Activated T-cell treated with anti-CD3 and anti-CD28 coated beads, Interleukin-2, amount 50 U/mL, for 24 hours (primary cell): ENCODE measurements at regions not wholly inside any gene's neighbourhood (a gene's known extent, or its start where the extent isn't known, plus 50 kb on each side); places are given as distances from the start of the nearest gene placed in this dataset.

ENCODE experiments used
- DNase-seq: peaks from one replicate; pipeline ENCODE4 v3.0.0-alpha.2; 2020
- H3K27ac Mint-ChIP-seq: 2 replicates; pipeline ENCODE4 v1.8.0; 2020; ENCODE audit warnings: mild to moderate bottlenecking, mixed read lengths
- H3K27me3 Mint-ChIP-seq: 2 replicates; pipeline ENCODE4 v1.8.0; 2020; ENCODE audit warnings: mixed read lengths
- H3K36me3 Mint-ChIP-seq: 2 replicates; pipeline ENCODE4 v1.8.0; 2020; ENCODE audit warnings: low read depth, mixed read lengths
- H3K4me1 Mint-ChIP-seq: 2 replicates; pipeline ENCODE4 v1.8.0; 2020; ENCODE audit warnings: low read depth, mixed read lengths
- H3K4me3 Mint-ChIP-seq: 2 replicates; pipeline ENCODE4 v1.8.0; 2020; ENCODE audit warnings: mild to moderate bottlenecking, moderate library complexity, mixed read lengths
- H3K9me3 Mint-ChIP-seq: 2 replicates; pipeline ENCODE4 v1.8.0; 2020; ENCODE audit warnings: mixed read lengths

GRCh38 chrX:148422526-148422925 is 77.9 kb upstream of the AFF2 start:
- no peak overlapping the region for H3K27ac Mint-ChIP-seq
- H3K36me3 Mint-ChIP-seq: no peaks in the 10 kb centered on the region
- H3K4me3 Mint-ChIP-seq: no peak overlapping the region
- peaks cover 18% of the 10 kb centered on the region for H3K4me1 Mint-ChIP-seq
- peaks cover 2% of the 10 kb centered on the region for H3K9me3 Mint-ChIP-seq
- DNase-seq: no peak
- H3K27me3 Mint-ChIP-seq: peaks cover 29% of the 10 kb centered on the region

GRCh38 chrX:148424570-148424969 is 75.8 kb upstream of the AFF2 start:
- no peak for DNase-seq
- no peaks in the 10 kb centered on the region for H3K36me3 Mint-ChIP-seq
- no peak overlapping the region for H3K4me3 Mint-ChIP-seq
- peaks cover 24% of the 10 kb centered on the region for H3K4me1 Mint-ChIP-seq
- H3K27me3 Mint-ChIP-seq: peaks cover 15% of the 10 kb centered on the region
- H3K27ac Mint-ChIP-seq: peak overlapping the region; percentile 75
- peaks cover 2% of the 10 kb centered on the region for H3K9me3 Mint-ChIP-seq

- Mint-ChIP-seq H3K4me3 (no peak overlapping the region), H3K27ac (no peak overlapping the region), H3K9me3 (no peaks in the 10 kb centered on the region), H3K4me1 (peaks cover 25% of the 10 kb centered on the region), H3K27me3 (peaks cover 12% of the 10 kb centered on the region), H3K36me3 (no peaks in the 10 kb centered on the region)
- DNase-seq: no peak
These were observed 74.0 kb upstream of the AFF2 start for GRCh38 chrX:148426467-148426866.

- H3K27me3 Mint-ChIP-seq: peaks cover 5% of the 10 kb centered on the region
- H3K4me1 Mint-ChIP-seq: peaks cover 3% of the 10 kb centered on the region
- H3K4me3 Mint-ChIP-seq: no peak overlapping the region
- H3K36me3 Mint-ChIP-seq: no peaks in the 10 kb centered on the region
- no peak for DNase-seq
- H3K9me3 Mint-ChIP-seq: no peaks in the 10 kb centered on the region
- H3K27ac Mint-ChIP-seq: no peak overlapping the region
These were observed 59.0 kb upstream of the AFF2 start for GRCh38 chrX:148441387-148441786.

GRCh38 chrX:148443216-148443615 is 57.2 kb upstream of the AFF2 start:
- DNase-seq: no peak
- Mint-ChIP-seq H3K4me3 (no peak overlapping the region), H3K9me3 (no peaks in the 10 kb centered on the region)

GRCh38 chrX:148448686-148449085 is 51.7 kb upstream of the AFF2 start:
- Mint-ChIP-seq H3K27me3 (peaks cover 2% of the 10 kb centered on the region), H3K4me3 (no peak overlapping the region), H3K9me3 (no peaks in the 10 kb centered on the region), H3K4me1 (no peaks in the 10 kb centered on the region), H3K36me3 (no peaks in the 10 kb centered on the region), H3K27ac (no peak overlapping the region)
- no peak for DNase-seq

More at GRCh38 chrX:148443216-148443615, 57.2 kb upstream of the AFF2 start:
- Mint-ChIP-seq H3K27me3 (peaks cover 5% of the 10 kb centered on the region), H3K4me1 (peaks cover 3% of the 10 kb centered on the region), H3K36me3 (no peaks in the 10 kb centered on the region), H3K27ac (no peak overlapping the region)
